ENCODE measurements at regions not wholly inside any gene's neighbourhood (a gene's known extent, or its start where the extent isn't known, plus 50 kb on each side); places are given as distances from the start of the nearest gene placed in this dataset.

GRCh38 chr9:111222757-111223156 is 107.3 kb downstream of the OR2K2 start:
- Histone ChIP-seq H3K27me3 (ENCODE audit: control insufficient read depth, insufficient read depth, low read length) (no peaks in the 10 kb centered on the region), H3K4me3 (ENCODE audit: low read length in 3 of 3) (no peak overlapping the region), H3K9me3 (ENCODE audit: control insufficient read depth in 2 of 3, insufficient read depth in 1 of 3, low read length in 3 of 3) (no peaks in the 10 kb centered on the region), H3K4me1 (ENCODE audit: control insufficient read depth in 2 of 3, insufficient read depth in 2 of 3, low read depth in 1 of 3, low read length in 3 of 3) (no peaks in the 10 kb centered on the region), H3K9ac (ENCODE audit: low read length in 3 of 3) (no peak overlapping the region), H3K27ac (ENCODE audit: low read depth in 2 of 2, low read length in 2 of 2) (no peak overlapping the region), H3K36me3 (ENCODE audit: control insufficient read depth in 2 of 3, insufficient read depth in 3 of 3, low read length in 3 of 3) (no peaks in the 10 kb centered on the region)
- DNase-seq (no peak), FAIRE-seq (no peak)
- no peak for TF ChIP-seq CTCF (IDR thresholded peaks at IDR 0.05; ENCODE audit: borderline replicate concordance, extremely low read depth, insufficient read depth)
- intact Hi-C loops (cut with DNase I) = no loop called here

GRCh38 chr9:111212874-111213273 is 117.2 kb downstream of the OR2K2 start:
- no peak for FAIRE-seq
- TF ChIP-seq CTCF (IDR thresholded peaks at IDR 0.05; ENCODE audit: borderline replicate concordance, extremely low read depth, insufficient read depth) = no peak
- Histone ChIP-seq H3K36me3 (ENCODE audit: control insufficient read depth in 2 of 3, insufficient read depth in 3 of 3, low read length in 3 of 3) (no peaks in the 10 kb centered on the region), H3K27ac (ENCODE audit: low read depth in 2 of 2, low read length in 2 of 2) (no peak overlapping the region), H3K4me1 (ENCODE audit: control insufficient read depth in 2 of 3, insufficient read depth in 2 of 3, low read depth in 1 of 3, low read length in 3 of 3) (no peaks in the 10 kb centered on the region), H3K9ac (ENCODE audit: low read length in 3 of 3) (no peak overlapping the region), H3K27me3 (ENCODE audit: control insufficient read depth, insufficient read depth, low read length) (no peaks in the 10 kb centered on the region), H3K4me3 (ENCODE audit: low read length in 3 of 3) (no peak overlapping the region), H3K9me3 (ENCODE audit: control insufficient read depth in 2 of 3, insufficient read depth in 1 of 3, low read length in 3 of 3) (peaks cover 0 to 7% (median 0%) of the 10 kb centered on the region in 3 donors)
- no peak for DNase-seq
- intact Hi-C loops (cut with DNase I) = no loop called here

GRCh38 chr9:111198936-111199335 is 131.1 kb downstream of the OR2K2 start:
- no peak overlapping the region for H3K4me3 ChIP-seq (ENCODE audit: low read length in 3 of 3)
- H3K9ac ChIP-seq (ENCODE audit: low read length in 3 of 3) = no peak overlapping the region
- no peak overlapping the region for H3K27ac ChIP-seq (ENCODE audit: low read depth in 2 of 2, low read length in 2 of 2)
- TF ChIP-seq CTCF (IDR thresholded peaks at IDR 0.05; ENCODE audit: borderline replicate concordance, extremely low read depth, insufficient read depth) = no peak
- no peak for DNase-seq
- peaks cover 0 to 6% (median 0%) of the 10 kb centered on the region in 3 donors for H3K9me3 ChIP-seq (ENCODE audit: control insufficient read depth in 2 of 3, insufficient read depth in 1 of 3, low read length in 3 of 3)
- no peaks in the 10 kb centered on the region for H3K36me3 ChIP-seq (ENCODE audit: control insufficient read depth in 2 of 3, insufficient read depth in 3 of 3, low read length in 3 of 3)
- H3K4me1 ChIP-seq (ENCODE audit: control insufficient read depth in 2 of 3, insufficient read depth in 2 of 3, low read depth in 1 of 3, low read length in 3 of 3) = no peaks in the 10 kb centered on the region
- intact Hi-C loops (cut with DNase I) = no loop called here
- FAIRE-seq = no peak
- H3K27me3 ChIP-seq (ENCODE audit: control insufficient read depth, insufficient read depth, low read length) = no peaks in the 10 kb centered on the region

- no peak for TF ChIP-seq CTCF (IDR thresholded peaks at IDR 0.05; ENCODE audit: borderline replicate concordance, extremely low read depth, insufficient read depth)
- Histone ChIP-seq H3K27ac (ENCODE audit: low read depth in 2 of 2, low read length in 2 of 2) (no peak overlapping the region), H3K9me3 (ENCODE audit: control insufficient read depth in 2 of 3, insufficient read depth in 1 of 3, low read length in 3 of 3) (peaks cover 0 to 6% (median 0%) of the 10 kb centered on the region in 3 donors), H3K4me3 (ENCODE audit: low read length in 3 of 3) (no peak overlapping the region), H3K9ac (ENCODE audit: low read length in 3 of 3) (no peak overlapping the region), H3K36me3 (ENCODE audit: control insufficient read depth in 2 of 3, insufficient read depth in 3 of 3, low read length in 3 of 3) (no peaks in the 10 kb centered on the region), H3K27me3 (ENCODE audit: control insufficient read depth, insufficient read depth, low read length) (no peaks in the 10 kb centered on the region), H3K4me1 (ENCODE audit: control insufficient read depth in 2 of 3, insufficient read depth in 2 of 3, low read depth in 1 of 3, low read length in 3 of 3) (no peaks in the 10 kb centered on the region)
- intact Hi-C loops (cut with DNase I) = no loop called here
- FAIRE-seq = no peak
- no peak for DNase-seq
Measured at GRCh38 chr9:111197256-111197655, 132.8 kb downstream of the OR2K2 start.
